HG03565 (cell line): ENCODE measurements at regions not wholly inside any gene's neighbourhood (a gene's known extent, or its start where the extent isn't known, plus 50 kb on each side); places are given as distances from the start of the nearest gene placed in this dataset.

ENCODE experiments used
- ATAC-seq: cut with Tn5 transposase; IDR thresholded peaks from one replicate; pipeline ENCODE4 v1.9.1; 2021; ENCODE audit warnings: mild to moderate bottlenecking, moderate library complexity; ENCODE audit not compliant: unreplicated experiment

DNA sequence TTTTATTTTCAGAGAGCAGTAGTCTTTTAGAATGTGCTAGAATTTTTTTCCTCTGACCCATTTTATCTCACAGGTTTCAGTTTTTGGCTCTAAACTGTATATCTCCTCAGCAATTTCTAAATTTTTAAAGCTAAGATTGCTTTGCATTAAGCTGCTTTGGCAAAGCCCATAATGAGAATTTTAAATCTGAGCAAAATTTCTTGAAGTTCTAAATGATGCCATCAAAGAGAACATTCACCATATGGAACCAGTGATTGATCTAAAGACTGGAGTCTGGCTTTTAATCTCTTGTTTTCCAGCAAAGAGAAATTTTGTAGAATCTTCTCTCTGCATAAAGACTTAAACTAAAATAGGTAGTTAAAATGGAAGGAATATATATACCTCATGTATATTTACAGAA lies 313.6 kb downstream of the TBC1D32 start:
- no peak for ATAC-seq

DNA sequence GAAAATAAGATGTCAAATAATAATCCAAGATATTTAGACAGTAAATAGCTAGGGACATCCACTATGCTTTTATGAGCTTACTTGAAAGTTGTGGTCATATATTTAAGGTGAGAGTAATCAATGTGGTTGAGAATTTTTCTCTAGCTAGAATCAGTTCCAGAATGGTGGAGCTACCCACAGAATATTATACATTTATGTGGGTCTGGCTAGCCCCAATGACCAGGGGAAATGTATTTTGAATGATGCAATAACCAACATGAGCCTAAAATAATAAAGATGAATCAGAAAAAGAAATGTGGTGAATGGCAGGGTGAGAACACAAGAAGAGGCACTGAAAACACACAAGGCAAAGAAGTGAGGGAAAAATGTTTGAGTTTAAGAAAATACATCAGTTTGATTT lies 325.7 kb downstream of the TBC1D32 start:
- ATAC-seq = peak; percentile 79

DNA sequence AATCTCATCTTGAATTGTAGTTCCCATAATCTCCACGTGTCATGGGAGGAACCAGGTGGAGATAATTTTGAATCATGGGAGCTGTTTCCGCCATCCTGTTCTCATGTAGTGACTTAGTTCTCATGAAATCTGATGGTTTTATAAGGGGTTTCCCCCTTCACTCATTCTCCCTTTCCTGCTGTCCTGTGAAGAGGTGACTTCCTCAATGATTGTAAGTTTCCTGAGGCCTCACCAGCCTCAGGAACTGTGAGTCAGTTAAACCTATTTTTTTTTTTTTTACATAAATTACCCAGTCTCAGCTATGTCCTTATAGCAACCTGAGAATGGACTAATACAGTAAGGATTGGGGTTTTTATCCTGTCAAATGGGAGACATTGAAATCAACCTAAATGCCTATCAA lies 328.3 kb downstream of the TBC1D32 start:
- ATAC-seq = no peak

DNA sequence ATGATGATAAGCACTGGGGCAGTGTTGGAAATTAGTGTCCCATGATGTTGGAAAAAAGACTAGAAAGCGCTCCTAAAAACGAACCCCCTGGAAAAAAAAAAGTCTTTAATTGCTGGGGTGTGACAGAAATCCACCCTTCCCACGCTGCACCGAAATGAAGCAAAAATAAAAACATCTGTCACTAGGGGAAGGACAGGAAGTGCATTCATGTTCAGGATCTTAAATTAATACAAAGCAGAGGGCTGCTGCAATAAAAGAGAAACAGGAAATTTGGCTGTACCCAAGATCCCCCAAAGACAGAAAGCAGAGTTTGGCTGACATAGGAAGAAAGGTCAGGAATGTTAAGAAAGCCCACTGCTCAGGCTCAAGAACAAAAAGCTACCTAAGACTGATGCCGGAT lies 333.9 kb downstream of the TBC1D32 start:
- ATAC-seq = no peak

DNA sequence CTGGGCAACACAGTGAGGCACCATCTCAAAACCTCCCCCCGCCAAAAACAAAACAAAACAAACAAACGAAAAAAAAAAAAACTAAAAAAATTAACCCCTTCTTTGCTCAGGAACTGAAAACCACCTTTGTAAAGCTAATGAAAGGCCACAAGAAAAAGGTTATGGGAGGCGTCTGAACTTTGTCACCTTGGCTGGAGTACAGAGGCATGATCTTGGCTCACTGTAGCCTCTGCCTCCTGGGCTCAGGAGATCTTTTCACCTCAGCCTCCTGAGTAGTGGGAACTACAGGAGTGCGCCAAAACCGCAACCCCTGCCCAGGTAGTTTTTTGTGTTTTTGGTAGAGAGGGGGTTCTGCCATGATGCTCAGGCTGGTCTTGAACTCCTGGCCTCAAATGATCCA lies 337.9 kb downstream of the TBC1D32 start:
- no peak for ATAC-seq

DNA sequence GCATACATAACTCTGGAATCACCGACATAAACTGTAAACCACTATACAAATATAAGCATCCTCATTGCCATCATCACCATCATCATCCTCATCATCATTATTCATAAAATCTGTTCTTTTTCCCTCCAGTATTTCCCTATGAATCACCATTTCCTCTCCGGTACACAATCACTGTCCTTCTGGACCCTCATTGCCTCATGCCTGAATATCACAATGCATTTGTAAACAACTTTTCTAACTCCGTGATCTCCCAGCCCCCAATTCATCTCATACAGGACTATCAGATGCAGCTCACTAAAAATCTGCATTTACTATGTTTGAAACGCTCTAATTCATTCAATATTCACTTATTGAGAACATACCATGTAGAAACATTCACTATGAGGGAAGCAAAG lies 339.7 kb downstream of the TBC1D32 start:
- no peak for ATAC-seq

DNA sequence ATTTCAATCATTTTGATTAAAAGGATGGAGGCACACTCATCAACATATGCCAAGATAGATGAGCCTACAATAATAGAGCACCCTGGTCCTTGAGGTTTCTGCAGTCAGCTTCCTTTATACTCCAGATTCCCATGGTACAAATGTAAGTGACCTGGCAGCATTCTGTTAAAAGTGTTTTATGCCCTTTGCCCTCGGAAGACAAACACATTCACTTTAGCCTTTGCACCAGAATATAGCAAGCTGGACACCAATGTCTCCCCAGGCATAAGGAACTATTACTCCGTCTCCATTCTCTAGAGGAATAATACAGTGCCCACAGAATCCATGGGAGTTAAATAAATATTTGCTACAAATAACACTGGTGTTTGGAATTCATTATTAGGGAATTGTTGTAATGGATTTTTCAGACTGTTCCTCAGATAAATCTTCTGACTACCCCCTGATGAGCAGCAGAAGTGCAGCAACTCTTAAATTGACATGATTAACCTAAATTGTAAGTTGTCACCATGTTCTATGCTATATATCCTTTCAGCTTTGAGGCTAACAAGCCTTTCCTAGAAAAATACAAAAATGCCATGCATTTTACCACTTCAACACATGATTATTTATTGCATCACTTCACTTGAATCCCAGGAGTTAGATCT lies 340.2 kb downstream of the TBC1D32 start:
- ATAC-seq = no peak

DNA sequence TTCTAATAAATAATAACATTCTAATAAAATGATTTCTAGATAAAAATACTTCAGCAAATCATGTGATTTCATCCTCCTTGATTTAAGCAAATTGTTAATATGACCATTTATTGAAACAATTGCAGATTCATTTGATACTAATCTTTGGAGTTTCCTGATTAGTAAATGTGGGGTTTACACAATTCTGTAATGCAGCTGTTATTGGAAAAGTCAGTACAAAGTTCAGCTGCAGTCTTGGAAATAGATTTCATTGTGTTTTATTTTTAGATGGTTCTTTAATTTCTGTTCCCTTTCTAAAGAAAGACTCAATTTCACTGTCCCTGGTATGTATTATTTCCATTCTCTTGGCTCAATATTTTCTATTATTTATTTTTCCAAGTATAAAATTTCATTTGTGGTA lies 342.0 kb downstream of the TBC1D32 start:
- ATAC-seq = no peak

DNA sequence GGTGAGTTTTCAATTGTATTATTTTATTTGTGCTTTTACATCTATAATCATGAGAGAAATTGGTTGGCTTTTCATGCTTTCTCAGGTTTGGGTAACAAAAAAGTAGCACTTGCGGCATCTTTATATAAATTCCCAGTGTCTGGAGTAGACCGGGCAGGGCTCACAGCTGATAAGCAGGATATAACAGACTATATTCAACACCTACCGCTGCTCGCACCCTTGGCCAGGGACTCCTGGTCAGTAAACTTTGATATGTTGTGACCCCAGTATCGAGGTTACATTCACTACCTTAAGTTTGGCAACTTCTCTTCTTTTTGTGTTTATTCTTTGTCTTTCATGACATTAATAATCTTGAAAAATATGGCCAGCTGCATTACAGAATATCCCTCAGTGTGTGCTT lies 343.4 kb downstream of the TBC1D32 start:
- no peak for ATAC-seq

DNA sequence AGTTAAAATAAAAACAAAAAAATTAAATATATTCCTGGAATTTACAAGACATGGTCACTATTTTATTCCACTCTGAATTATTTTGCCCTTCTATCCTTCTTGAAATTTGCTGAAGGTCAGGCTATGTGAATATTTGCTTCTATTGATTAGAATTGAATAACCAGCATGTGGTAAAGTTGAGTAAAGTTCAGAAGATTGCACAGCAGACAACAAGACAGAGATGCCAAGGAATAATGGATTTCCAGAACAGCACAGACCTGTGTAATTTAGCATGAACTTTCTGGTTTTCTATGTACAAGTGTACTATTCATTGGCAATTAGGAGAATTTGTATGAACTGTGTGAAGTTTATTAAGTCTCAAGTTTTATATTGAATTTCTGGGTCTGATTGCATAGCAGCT lies 352.4 kb downstream of the TBC1D32 start:
- no peak for ATAC-seq

DNA sequence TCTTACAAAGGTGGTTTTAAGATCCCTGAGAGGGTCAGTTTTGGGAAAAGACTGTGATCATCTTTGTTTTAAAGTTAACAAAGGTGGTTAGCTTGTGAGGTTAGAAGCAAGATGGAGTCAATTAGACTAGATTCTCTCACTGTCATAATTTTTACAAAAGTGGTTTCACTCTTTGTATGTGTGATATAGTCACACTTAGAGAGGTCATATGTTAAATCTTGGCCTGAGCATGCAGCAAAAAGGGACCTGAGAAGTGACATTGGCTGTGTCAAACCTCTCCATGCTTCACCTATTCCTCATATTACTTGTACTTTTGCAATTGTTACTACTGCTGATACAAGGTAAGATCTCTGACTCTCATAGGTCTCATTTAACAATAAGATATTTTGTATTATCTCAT lies 368.0 kb downstream of the TBC1D32 start:
- ATAC-seq = peak; percentile 42

DNA sequence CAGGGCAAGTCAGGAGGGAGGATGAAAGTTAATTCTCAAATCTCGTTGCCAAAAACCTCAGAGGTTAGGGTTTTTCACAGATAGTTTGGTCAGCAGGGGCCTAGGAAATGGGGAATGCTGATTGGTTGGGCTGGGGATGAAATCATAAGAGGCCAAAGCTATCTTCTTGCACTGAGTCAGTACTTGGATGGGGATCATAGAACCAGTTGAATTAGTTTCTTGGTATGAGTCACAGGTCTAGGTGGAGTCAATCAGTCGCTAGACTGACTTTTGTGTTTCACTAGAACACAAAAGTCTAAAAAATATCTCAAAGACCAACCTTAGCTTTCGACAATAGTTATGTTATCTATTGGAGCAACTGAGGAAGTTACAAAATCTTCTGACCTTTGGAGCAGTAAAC lies 368.5 kb downstream of the TBC1D32 start:
- peak; percentile 42 for ATAC-seq

DNA sequence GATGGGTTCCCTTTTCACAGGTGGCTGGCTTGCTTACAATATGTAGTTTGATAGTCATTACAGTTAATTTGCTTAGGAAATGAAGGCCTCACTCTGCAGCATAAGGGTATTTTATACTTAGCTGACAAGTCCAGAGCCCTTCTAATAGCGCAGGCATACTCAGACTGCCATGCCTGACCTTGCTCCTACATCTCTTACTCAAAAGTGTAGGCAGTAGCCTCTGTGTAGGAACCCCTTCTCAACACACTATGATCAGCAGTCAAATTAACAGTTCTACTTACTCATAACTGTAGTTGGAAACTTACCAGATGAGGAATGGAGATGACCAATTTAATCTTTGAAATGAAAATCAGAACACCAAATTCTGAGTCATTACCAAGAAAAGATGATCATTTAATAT lies 373.5 kb downstream of the TBC1D32 start:
- peak; percentile 43 for ATAC-seq

DNA sequence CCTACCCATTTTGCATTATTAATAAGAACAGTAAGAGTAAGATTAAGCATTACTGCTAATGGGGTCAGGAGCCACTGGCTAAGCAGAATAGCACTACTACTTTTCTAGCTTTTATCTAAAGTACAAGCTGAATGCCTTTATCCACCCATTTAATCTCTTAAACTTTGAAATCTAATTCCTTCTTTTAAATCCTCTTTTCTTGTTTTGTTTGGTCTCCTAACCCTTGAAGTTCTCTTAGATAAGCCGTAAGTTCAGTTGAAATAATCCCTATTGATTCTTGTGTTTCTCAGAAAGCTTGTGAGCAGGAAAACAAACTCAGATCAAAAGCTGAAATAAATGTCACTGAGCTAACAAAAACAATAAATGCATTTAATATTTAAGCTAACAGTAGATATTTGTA lies 380.2 kb downstream of the TBC1D32 start:
- ATAC-seq = no peak

DNA sequence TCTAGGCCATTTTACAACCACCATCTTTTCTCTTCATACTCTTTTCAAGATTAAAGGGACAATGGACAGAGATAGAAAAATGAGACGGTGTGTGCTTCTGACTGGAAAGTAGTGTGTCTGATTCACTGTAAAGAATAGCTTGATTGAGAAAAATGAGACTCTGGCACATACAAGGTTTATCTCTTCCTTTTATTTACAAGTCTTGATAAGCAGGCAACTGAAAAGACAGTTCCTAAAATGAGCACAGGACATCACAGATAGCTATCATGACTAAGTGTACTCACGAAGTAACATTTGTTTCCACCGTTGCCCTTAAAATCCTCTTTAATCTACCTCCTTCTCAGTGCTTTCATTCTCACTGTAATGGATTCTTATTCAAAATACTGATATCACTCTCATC lies 383.0 kb downstream of the TBC1D32 start:
- ATAC-seq = no peak

DNA sequence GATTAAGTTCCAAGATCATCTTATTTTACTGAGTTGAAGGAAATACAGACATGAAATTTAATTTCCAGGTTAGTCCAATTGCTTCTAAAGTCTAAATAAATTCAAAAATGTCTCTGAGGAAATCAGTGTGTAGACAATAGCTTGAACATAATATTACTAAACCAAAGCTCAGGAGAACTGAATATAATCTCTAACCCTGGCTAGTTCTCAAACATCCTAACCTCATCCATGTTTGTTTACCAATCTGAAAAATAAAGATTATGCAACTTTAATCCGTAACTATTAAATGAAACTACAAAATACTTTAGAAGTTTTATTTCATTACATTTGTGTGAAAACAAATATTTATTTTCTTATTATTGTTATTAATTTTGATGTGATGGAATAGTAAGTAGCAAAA lies 387.2 kb downstream of the TBC1D32 start:
- ATAC-seq = no peak

DNA sequence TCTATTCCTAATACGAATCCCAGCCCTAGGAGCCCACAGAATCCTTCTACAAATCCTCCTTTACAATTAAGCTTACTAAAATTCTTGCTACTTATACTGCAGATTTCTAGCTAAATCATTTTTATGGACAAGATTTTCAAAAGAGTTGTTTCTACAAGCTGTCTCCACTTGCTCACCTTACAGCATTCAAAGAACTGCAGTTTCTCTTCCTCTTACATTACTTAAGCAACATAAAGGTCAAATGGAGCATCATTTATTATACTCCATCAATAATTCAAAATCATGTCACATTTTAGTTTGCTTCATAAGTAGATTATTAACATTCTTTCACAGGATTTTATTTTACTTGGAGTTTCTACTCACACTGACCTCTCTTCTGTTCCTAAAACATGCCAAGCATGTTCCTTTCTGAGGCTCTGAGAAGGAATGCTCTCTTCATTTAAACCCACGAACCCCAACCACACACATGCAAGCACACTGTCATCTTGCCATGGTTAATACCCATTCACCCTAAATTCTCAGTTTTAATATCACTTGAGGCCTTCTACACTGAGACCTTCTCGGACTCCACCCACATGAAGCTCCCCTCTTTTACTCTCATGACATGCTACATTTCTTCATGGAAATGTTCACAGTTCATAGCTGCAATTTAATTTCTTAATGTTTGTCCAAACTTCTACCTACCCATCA lies 388.2 kb downstream of the TBC1D32 start:
- peak; percentile 55 for ATAC-seq

DNA sequence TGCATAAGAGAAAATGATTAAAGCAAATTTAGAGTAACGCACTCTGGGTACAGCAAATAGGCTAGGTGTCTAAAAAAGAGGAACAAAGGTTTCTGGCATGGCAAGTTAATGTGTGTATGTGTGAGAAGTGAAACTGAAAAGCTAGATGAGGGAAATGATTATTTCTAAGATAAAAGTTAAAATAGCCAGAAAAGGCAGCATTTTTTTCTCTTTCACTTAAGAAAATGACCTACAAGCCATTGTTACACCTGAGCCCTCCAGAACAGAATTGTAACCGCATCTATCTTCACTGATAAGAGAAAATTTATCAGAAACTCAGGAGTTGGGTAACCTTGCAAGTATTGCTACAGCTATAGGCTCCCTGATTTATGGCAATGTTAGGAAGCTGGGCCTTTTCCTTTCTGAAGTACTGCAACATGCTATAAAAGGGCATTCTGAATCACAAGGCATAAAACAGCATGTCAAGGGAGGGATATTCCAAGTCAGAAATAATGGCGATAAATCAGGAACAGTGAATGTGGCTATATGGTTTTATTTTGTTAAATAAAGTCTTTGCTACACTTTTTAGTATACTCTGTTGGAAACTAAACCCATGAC lies 395.3 kb downstream of the TBC1D32 start:
- peak; percentile 97 for ATAC-seq

DNA sequence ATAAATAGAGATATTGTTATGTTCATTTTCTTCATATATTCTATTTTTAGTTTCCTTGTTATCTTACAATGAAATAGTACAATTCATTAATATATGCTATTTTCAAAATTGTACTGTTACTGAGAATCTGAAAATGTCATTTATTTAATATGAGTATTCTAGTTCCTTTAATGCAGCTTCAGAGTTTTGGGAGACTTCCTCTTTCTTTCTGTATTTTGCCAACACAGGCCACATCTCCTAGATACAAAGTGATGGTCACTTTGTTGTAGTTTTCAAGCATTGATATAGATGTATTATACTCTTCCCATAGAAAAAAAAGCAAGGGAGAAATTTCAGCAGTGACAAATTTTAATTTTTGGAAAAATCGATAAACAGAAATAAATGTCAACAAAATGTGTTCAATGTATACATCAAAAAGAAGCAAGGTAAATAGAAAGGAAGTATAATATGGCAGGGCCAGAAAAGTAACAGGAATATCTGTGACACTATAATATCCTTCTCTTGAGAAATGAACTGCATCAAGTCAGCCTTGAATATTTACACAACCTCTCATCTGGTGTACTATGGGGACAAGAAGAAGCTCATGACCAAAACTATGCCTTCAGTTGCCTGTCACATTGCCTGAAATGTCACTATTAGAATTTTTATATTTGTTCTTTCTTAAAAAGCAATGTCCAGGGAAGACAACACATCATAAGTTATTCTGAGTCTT lies 396.0 kb downstream of the TBC1D32 start:
- ATAC-seq = peak; percentile 23

DNA sequence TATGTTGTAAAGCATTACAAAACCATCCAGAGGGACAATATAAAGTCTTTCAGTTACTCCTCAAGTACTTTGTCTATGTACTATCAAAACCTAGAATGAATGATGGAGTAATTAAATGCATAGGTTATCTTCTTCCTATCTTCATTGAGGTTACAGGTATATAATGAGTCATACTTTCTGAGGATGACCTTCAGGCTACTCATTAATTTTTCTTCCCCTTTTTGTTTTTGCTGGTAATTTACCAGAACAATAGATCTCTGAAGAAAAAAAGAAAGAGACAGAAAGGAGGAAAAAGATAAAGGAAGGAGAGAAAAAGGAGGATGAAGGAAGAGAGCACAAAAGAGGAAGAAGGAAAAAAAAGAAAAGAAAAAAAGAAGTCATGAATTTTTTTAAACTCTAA lies 398.4 kb downstream of the TBC1D32 start:
- ATAC-seq = peak; percentile 27

DNA sequence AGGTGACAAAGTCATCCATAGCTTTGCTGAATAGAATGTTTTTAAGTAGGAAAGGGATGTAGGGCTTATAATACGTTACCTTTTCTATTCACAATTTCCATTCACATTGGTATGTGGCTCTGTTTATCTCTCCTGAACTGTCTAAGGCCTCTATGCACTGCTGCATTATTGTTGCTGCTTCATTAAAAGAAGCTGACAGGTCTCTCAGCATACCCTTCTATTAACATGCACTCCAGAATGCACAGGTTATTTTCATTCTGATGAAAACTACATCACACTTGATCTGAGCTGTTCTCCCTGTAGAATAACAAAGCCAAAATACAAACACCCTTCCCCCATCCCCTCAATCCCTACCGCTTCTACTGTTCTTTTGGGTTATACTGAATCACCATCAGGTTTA lies 399.3 kb downstream of the TBC1D32 start:
- ATAC-seq = no peak
